ENCODE measurements at regions not wholly inside any gene's neighbourhood (a gene's known extent, or its start where the extent isn't known, plus 50 kb on each side); places are given as distances from the start of the nearest gene placed in this dataset.

GRCh38 chr4:187544461-187545053 is 451.0 kb upstream of the ZFP42 start:
- TF ChIP-seq POLR2A (IDR thresholded peaks at IDR 0.05), result no peak
- TF ChIP-seq EP300 (IDR thresholded peaks at IDR 0.05; ENCODE audit: low read depth), result no peak
- TF ChIP-seq CTCF (IDR thresholded peaks at IDR 0.05), result no peak

Data from transverse colon (tissue), 3 donors.